NCI-H226 (cell line): ENCODE measurements at regions not wholly inside any gene's neighbourhood (a gene's known extent, or its start where the extent isn't known, plus 50 kb on each side); places are given as distances from the start of the nearest gene placed in this dataset.
"Not testable (repeated sequence)": the region's sequence is repeated elsewhere in the genome, so short reads cannot be mapped to it uniquely, and the experiment has no call there.

Source experiments
- DNase-seq: peaks from one replicate; pipeline ENCODE4 v3.0.0-alpha.2; 2015

DNA sequence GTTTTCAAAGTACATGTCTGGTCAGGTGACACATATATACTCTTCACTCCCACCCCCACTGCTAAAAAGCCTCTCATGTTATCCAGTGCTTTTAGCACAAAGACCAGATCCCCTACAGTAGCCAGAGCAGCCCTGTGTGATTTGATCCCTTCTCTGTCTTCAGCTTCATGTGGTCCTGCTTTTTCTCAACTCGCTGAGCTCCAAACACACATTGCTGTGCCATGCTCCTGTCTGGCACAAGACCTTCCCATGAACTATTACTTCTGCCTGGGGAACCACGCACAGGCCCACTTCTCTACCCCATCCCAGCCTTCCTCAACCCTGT, 127.1 kb downstream of the RASSF10 start:
- no peak for DNase-seq

DNA sequence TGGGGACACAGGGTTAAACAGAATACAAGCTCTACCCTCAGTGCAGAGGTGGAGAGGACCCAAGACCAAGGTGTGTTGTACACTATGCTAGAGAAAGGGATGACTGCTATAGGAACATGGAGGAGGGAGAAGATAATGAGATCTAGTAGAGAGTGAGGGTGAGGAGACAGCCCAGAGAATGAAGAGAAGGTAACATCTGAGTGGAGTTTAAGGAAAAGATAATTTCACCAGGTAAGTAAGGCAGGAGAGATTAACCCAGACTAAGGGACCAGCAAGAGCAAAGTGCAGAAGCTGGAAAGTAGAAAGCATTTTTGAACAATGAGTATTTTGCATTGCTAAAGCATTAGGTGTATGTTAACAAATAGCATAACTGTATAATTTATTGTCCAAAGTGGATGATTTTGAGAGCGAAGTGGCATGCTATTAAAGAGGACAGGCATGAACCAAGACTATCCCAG, 128.8 kb downstream of the RASSF10 start:
- peak; percentile 37 for DNase-seq

DNA sequence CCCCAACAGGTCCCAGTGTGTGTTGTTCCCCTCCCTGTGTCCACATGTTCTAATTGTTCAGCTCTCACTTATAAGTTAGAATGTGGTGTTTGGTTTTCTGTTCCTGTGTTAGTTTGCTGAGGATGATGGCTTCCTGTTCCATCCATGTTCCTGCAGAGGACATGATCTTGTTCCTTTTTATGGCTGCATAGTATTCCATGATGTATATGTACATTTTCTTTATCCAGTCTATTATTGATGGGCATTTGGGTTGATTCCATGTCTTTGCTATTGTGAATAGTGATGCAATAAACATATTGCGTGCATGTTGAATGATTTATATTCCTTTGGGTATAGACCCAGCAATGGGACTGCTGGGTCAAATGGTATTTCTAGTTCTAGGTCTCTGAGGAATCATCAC, 130.0 kb downstream of the RASSF10 start:
- not testable (repeated sequence) for DNase-seq

DNA sequence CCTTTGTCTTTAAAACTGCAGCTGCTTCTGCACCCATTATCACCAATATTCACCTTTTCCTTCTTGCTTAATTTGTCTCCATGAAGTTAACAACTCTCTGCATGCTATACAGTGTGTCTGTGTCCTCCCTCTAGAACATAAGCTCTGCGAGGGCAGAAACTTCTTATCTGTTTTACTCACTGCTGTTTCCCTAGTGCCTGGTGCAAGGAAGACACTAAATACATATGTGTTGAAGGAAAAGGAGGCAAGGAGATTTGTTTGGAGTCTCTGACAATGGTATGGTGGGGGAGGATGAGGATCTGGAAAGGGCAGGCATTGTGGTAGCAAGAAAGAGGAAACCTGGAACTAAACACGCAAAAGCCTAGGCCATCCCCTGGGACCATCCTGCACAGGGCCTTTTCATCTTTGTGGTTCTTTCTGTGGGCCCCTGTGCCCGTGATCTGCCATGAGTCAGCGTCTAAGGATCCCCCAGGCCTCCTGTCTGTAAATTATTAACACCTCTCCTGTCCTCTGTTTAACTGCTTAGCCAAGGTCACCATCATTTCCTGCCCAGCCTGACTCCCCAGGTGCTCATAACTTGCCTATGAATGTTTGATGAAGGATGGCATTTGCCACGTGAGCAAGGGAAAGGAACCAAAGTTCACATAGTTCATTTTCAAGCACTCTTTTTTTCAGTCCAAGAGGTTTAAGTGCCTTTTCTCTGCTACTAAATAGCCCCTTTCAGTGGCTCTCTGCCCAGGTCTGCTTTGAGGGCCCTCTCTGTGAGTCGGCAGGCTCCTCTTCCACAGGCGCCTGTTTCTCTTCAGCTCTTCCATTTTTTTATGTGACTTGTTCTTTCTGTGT, 131.1 kb downstream of the RASSF10 start:
- no peak for DNase-seq

DNA sequence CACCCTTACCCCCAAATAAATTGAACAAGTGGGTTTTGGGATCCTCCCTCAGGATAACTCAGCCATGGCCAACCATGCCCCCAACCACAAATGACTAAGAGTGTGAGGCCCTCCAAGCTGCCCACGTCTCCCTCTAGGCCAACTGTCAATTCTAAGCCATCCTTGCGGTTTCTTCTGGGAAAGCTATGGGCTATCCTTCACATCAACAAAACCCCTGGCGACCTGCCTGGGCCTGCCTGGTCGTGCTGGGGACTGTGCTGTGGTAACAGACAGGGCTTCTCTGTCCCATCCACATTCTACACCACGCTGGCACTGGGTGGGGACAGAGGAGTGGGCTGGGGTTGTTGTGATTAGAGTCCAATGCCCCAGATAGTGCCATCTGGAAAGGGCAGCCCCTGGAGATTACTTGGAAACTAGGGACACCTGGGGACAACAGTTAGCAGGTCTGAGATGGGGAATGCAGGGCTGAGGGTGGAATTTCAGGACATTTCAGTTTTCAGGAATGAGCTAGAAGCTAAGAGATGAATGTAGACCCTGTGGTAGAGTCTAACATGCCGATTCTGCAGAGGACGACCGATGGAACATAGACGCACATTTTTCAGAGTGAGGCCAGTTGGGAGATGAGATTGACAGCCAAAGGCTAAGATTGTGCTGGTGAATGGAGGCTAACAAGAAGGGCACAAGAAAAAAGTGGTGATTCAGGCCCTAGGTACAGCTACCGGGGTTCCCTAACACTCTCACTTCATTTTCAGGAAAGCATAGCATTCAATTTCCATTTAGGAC, 131.9 kb downstream of the RASSF10 start:
- no peak for DNase-seq

DNA sequence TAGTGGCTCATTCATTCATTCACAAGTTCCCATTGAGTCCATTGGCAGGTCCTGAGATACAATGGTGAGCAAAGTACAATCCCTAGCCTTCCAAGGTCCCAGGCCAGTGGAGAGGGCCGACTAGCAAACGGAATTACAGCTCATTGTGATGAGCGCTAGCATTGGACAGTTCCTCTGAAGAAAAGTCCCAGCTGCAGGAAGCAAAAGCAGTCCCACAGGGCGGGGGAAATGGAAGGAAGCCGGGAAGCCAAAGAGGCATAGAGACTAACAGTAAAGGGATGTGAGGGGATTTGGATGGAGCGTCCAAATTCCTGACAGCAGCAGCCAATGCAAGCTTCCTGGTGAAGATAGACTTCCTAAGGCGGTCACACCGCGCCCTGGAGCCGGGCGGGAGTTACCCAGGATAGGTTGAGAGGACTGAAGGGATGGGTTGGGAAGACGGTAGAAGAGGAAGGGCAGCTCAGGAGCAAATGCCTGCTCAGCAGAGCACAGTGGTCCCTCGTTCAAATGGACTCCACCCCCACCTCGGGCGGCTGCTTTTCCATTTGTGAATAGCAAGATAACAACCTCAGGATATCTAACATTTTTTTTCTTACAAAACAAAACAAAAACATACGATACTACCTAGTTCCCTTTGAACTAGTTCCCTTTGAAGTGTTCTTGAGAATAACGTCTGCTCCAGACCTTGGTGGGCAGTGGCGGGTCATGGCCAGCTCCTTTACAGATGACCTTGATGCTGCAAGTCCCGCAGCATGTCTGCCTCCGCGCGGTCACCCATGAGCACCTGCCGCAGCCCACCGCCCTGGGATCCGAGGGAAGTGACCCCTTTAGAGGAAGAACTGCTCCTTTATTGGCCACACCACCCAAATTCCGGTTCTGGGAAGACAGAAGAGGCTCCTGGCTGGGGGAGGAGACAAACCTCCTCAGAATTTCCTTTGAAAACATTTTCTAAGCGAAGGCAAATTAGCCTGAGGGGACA, 132.9 kb downstream of the RASSF10 start:
- DNase-seq, result no peak

DNA sequence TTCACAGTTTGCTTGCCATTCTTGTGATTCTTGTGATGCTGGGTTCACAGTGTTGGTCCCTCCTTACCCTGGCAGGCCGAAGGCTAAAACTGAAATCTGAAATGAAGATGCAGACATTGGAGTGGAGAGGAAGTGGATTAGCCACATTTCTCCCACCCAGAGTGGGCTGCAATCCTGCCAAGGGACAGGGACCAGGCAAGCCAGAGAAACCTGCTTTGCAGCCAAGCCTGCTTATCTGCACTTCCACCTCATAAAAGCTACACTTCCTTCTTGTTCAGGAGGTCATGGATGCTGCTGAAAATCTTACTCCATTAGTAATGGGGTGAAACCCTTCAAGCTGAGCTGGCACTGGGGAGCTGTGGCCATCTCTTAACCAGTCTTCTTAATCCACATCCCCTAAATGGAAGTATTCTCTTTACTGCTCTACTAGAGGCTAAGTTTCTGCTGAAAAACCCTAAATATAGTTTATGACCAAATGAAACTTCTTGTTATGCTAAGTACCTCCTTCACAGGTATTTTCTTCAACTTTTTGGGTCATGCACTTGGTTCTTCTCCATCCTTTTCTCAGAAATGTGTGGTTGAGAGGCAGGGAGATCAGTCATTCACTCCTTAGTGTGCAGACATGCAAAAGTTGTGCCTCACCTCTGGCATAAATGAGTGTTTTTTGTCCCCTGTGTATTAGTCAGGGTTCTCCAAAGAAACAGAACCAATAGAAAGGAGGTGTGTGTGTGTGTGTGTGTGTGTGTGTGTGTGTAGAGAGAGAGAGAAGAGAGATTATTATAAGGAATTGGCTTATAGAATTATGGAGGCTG, 133.9 kb upstream of the BMAL1 start:
- no peak for DNase-seq

- DNase-seq, result no peak
These were observed 132.1 kb upstream of the BMAL1 start for GRCh38 chr11:13145461-13145860.

DNA sequence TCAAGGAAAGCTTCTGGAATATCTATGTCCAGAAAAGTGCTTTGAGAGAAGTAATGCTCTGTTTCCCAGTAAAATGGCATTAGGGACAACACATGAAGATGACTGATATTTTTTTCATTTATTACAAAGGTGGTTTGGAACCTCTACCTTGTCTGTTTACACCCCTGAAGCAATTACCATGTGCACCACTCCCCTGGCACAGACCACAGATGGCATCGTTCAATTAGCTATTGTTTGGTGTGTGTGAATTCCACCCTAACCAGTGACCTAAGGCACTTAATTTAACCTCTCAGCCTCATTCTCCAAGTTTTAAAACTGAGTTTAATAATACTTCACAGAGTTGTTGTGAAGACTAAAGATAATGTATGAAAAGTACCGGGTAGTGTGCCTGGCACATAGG, 127.6 kb upstream of the BMAL1 start:
- no peak for DNase-seq

GRCh38 chr11:13150487-13150886, 127.1 kb upstream of the BMAL1 start:
- no peak for DNase-seq

GRCh38 chr11:13152264-13152663, 125.3 kb upstream of the BMAL1 start:
- DNase-seq, result no peak

GRCh38 chr11:13152736-13153541, 124.7 kb upstream of the BMAL1 start:
- no peak for DNase-seq

GRCh38 chr11:13154374-13154773, 123.2 kb upstream of the BMAL1 start:
- DNase-seq, result not testable (repeated sequence)

DNA sequence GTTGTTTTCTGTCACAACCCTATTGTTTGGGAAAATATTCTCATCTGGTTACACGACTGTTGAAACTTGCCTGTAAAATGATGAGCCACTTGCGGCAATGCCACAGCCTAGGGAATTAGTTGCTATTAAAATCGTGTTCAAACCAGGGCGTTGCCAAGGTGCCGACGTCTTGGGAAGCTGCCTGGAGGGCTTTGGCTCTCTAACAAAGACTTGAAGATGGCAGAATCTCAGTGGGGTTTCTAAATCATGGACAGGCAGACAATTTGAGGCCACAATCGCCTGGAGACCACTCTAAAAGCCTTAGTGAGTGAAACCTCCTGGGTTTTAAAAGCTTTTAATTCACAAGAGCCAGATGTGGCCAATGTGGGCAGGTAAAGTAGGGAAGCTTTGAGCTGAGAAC, 117.2 kb upstream of the BMAL1 start:
- no peak for DNase-seq

DNA sequence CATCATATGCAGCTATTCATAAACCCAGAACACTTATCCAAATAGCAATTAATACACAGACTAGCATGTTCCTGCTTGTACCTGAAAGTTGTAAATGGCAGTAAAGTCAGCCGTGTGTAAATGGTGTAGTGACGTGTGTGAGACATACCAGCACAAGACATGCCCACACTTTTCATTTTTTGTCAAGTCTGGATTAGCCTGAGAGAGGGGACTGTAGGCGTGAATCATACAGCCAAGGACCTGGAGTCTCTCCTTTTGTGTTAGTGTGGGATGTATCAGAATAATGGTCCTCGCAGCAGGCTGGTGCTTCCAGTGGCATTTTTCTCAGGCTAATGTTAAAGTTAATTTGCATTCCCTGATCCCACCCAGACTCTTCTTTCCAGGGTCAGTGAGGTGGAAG, 116.8 kb upstream of the BMAL1 start:
- no peak for DNase-seq

DNA sequence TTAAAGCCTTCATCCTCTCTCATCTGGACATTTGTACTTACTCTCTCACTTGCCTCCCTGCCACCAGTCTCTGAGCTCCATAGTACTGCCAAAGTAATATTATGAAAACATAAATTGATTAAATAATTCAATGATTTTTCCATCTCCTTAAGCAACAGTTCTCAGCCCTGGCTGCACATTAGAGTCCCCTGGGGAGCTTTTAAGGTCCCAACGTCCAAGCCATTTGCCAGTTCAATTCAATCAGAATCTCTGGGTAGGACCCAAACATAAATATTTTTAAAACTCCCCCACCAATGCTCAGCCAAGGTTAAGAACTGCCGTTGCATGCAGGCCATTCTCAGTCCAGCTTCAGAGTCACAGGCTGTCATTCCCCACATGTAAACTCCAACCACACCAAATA, 114.4 kb upstream of the BMAL1 start:
- DNase-seq, result no peak

- no peak for DNase-seq
These were observed 111.6 kb upstream of the BMAL1 start for GRCh38 chr11:13166036-13166435.

- DNase-seq, result peak; percentile 12
These were observed 109.3 kb upstream of the BMAL1 start for GRCh38 chr11:13168271-13168670.

DNA sequence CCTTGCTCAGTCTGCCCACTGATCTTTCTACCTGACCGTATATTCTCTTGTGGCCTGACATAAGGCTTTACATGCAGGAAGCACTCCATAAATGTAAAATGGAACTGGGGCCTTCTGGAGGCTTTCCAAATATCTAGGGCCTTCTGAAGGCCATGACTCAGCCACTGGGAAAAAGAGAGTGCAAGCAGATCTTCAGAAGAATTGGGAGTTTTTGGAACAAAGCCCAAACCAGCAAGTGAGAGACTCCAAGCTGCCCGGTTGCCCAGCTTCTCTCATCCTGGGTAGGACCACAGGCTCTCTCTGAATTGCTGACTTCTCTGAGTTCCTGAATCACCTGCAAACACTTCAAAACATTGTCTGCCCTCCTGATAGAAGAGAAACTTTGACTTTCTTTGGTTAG, 107.9 kb upstream of the BMAL1 start:
- DNase-seq, result peak; percentile 93

- no peak for DNase-seq
These were observed 103.5 kb upstream of the BMAL1 start for GRCh38 chr11:13174090-13174489.

- peak; percentile 63 for DNase-seq
These were observed 94.3 kb upstream of the BMAL1 start for GRCh38 chr11:13183094-13183825.
